ENCODE measurements at regions not wholly inside any gene's neighbourhood (a gene's known extent, or its start where the extent isn't known, plus 50 kb on each side); places are given as distances from the start of the nearest gene placed in this dataset.

- no peak for DNase-seq
Observed at GRCh38 chr5:147037515-147038205, 159.1 kb upstream of the PPP2R2B start.

- no peak for DNase-seq
Observed at GRCh38 chr5:147040856-147041255, 162.3 kb upstream of the PPP2R2B start.

- DNase-seq = no peak
Observed at GRCh38 chr5:147044572-147045273, 166.2 kb upstream of the PPP2R2B start.

DNA sequence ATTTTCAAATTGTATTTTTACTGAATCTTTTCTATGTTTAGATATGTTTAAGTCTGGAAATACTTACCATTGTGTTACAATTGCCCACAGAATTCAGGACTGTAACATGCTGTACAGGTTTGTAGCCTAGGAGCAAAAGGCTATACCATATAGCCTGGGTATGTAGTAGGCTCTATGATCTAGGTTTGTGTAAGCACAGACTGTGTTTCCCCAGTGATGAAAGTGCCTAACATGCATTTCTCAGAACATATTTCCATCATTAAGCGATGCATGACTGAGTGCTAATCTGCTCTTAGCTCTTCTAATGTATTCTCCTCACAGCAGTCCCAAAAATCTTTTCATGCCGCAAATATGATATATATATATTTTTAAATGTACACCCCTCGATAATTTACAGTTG lies 166.7 kb upstream of the PPP2R2B start:
- no peak for DNase-seq

- DNase-seq = no peak
Observed at GRCh38 chr5:147046281-147046680, 167.7 kb upstream of the PPP2R2B start.

DNA sequence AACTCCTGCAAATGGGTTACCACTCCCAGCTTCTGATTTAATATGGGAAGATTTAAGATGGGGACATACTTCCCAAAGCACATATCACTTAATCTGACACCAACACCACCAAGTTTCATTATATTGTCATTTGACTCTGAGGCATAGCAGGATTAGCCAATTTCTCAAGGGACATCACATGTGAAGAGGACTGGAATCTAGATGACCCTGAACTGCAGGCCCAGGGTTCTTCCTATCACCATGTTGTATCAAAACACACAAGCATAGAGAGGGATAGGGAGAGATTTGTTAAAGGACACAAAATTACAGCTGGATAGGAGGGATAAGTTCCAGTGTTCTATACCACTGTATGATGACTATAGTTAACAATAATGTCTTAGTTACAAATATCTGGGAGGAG lies 168.3 kb upstream of the PPP2R2B start:
- DNase-seq = no peak

- no peak for DNase-seq
Observed at GRCh38 chr5:147049764-147050163, 171.2 kb upstream of the PPP2R2B start.

DNA sequence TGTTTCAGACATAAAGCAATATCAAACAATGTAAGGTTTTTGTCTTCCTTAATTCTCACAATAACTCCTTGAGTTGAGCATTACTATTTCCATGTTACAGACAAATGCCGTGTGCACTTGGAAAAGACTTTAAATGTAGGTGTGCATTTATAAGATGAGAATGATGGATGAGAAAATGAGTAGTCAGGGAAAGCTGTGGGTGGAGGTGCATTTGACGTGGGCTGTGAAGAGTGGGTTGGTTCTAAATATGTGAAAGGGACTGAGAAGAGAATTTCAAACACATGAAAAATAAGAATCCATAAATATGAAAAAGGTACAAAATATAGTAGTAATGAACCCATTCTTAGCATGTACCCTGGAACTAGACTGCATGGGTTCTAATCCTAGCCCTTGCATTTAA lies 171.6 kb upstream of the PPP2R2B start:
- DNase-seq = no peak

- no peak for DNase-seq
Observed at GRCh38 chr5:147051193-147051592, 172.6 kb upstream of the PPP2R2B start.

- no peak for DNase-seq
Observed at GRCh38 chr5:147052519-147052918, 174.0 kb upstream of the PPP2R2B start.

GRCh38 chr5:147055089-147055826 lies 176.7 kb upstream of the PPP2R2B start:
- DNase-seq = no peak

- no peak for DNase-seq
Observed at GRCh38 chr5:147055850-147056566, 177.5 kb upstream of the PPP2R2B start.

GRCh38 chr5:147057051-147057450 lies 177.8 kb upstream of the STK32A start:
- DNase-seq = no peak

DNA sequence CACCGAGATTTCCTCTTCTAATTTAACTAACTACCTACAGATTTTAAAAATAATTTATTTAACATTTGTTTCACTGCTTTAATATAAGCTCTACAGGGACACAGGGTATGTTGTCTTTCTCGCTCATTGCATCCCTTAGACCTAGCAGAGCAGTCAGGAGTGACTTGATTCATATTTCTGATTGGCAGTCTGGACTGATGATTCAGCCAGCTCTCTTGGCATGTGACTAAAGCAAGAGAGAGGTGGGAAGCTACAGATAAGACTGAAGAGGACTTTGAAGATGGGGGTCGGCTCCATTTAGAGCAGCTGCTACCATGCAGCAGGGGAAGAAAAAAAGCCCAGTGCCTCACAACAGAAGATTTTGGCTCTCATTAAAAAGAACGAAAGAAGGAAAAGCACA lies 173.4 kb upstream of the STK32A start:
- no peak for DNase-seq

GRCh38 chr5:147062427-147062826 lies 172.4 kb upstream of the STK32A start:
- DNase-seq = no peak

- DNase-seq = no peak
Observed at GRCh38 chr5:147063943-147064342, 170.9 kb upstream of the STK32A start.

GRCh38 chr5:147065071-147065470 lies 169.8 kb upstream of the STK32A start:
- DNase-seq = no peak

- no peak for DNase-seq
Observed at GRCh38 chr5:147068998-147069397, 165.8 kb upstream of the STK32A start.

- DNase-seq = no peak
Observed at GRCh38 chr5:147072622-147073021, 162.2 kb upstream of the STK32A start.

- no peak for DNase-seq
Observed at GRCh38 chr5:147073098-147073497, 161.7 kb upstream of the STK32A start.

- DNase-seq = no peak
Observed at GRCh38 chr5:147075187-147075586, 159.6 kb upstream of the STK32A start.

- DNase-seq = no peak
Observed at GRCh38 chr5:147080391-147080790, 154.4 kb upstream of the STK32A start.

- DNase-seq = no peak
Observed at GRCh38 chr5:147081311-147081764, 153.5 kb upstream of the STK32A start.
